B cell (primary cell): ENCODE measurements at regions not wholly inside any gene's neighbourhood (a gene's known extent, or its start where the extent isn't known, plus 50 kb on each side); places are given as distances from the start of the nearest gene placed in this dataset.

Experiments
- EZH2 ChIP-seq: IDR thresholded peaks from 2 replicates; pipeline ENCODE4 v1.6.1; 2012; ENCODE audit warnings: borderline replicate concordance, low read depth, mild to moderate bottlenecking, moderate library complexity, low read length; ENCODE audit not compliant: insufficient read depth, poor library complexity, severe bottlenecking
- TF ChIP-seq, protein P1 (sequence below): fragments of 200-600 bp; IDR thresholded peaks from one replicate; pipeline ENCODE4 v1.8.0; 2022; ENCODE audit warnings: antibody characterized with exemption, mild to moderate bottlenecking

DNA sequence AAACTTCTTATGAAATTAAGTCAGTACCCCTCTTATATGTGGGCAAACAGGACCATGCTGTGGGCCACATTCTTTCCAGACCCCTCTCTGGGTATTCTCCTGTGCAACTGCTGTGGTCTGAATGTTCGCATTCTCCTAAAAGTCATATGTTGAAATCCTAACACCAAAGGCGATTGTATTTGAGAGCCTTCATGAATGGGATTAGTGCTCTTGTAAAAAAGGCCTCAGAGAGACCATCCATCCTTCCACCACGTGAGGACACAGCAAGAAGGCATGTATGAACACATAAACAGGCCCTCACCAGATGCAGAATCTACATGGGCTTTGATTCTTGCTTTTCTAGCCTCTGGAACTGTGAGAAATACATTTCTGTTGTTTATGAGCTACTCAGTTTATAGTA lies 68.0 kb upstream of the NAALADL2 start:
- TF ChIP-seq, protein P1, sequence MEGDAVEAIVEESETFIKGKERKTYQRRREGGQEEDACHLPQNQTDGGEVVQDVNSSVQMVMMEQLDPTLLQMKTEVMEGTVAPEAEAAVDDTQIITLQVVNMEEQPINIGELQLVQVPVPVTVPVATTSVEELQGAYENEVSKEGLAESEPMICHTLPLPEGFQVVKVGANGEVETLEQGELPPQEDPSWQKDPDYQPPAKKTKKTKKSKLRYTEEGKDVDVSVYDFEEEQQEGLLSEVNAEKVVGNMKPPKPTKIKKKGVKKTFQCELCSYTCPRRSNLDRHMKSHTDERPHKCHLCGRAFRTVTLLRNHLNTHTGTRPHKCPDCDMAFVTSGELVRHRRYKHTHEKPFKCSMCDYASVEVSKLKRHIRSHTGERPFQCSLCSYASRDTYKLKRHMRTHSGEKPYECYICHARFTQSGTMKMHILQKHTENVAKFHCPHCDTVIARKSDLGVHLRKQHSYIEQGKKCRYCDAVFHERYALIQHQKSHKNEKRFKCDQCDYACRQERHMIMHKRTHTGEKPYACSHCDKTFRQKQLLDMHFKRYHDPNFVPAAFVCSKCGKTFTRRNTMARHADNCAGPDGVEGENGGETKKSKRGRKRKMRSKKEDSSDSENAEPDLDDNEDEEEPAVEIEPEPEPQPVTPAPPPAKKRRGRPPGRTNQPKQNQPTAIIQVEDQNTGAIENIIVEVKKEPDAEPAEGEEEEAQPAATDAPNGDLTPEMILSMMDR, result no peak
- TF ChIP-seq EZH2, result no peak
